ENCODE measurements at regions not wholly inside any gene's neighbourhood (a gene's known extent, or its start where the extent isn't known, plus 50 kb on each side); places are given as distances from the start of the nearest gene placed in this dataset.
"Not testable (repeated sequence)": the region's sequence is repeated elsewhere in the genome, so short reads cannot be mapped to it uniquely, and the experiment has no call there.

DNA sequence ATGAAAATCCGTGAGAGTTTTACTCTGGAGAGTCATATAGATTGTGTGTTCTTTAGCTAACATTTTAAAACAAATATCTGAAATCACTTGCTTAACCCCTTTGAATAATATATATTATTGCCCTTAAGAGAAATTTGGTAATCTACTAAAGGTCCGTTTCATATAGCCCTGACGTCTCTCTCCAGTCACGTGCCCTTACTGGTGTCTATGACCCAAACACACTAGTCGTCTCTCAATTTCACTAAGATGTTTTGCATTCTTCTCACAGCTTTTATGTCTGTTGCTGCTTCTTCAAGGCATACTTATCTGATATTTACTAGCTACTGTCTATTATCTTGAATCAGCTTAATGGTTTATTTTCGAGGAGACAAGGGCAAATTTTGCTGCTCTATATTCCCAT is 409.9 kb downstream of the KCNJ18 start:
- no peaks in the 10 kb centered on the region for H3F3A ChIP-seq (ENCODE audit: low read depth)
- H3K79me2 ChIP-seq (ENCODE audit: low read depth): no peaks in the 10 kb centered on the region
- TF ChIP-seq EZH2phosphoT487 (IDR thresholded peaks at IDR 0.05): no peak
- TF ChIP-seq, protein P1, sequence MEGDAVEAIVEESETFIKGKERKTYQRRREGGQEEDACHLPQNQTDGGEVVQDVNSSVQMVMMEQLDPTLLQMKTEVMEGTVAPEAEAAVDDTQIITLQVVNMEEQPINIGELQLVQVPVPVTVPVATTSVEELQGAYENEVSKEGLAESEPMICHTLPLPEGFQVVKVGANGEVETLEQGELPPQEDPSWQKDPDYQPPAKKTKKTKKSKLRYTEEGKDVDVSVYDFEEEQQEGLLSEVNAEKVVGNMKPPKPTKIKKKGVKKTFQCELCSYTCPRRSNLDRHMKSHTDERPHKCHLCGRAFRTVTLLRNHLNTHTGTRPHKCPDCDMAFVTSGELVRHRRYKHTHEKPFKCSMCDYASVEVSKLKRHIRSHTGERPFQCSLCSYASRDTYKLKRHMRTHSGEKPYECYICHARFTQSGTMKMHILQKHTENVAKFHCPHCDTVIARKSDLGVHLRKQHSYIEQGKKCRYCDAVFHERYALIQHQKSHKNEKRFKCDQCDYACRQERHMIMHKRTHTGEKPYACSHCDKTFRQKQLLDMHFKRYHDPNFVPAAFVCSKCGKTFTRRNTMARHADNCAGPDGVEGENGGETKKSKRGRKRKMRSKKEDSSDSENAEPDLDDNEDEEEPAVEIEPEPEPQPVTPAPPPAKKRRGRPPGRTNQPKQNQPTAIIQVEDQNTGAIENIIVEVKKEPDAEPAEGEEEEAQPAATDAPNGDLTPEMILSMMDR (IDR thresholded peaks at IDR 0.05): no peak
- TF ChIP-seq EZH2 (IDR thresholded peaks at IDR 0.05): no peak
- H3K27ac Mint-ChIP-seq: no peak overlapping the region
- no peak overlapping the region for H3K27ac ChIP-seq
- no peaks in the 10 kb centered on the region for H3K27me3 ChIP-seq
- no peak for DNase-seq (ENCODE audit: low spot score)
- no peak overlapping the region for H3K4me2 ChIP-seq
- H3K9ac ChIP-seq: no peak overlapping the region
- H3K36me3 Mint-ChIP-seq: no peaks in the 10 kb centered on the region
- H3K4me3 Mint-ChIP-seq: no peak overlapping the region
- no peak overlapping the region for H3K4me3 ChIP-seq
- no peaks in the 10 kb centered on the region for H3K27me3 Mint-ChIP-seq (ENCODE audit: insufficient read depth, low read depth)
- H3K36me3 ChIP-seq: no peaks in the 10 kb centered on the region
- H3K9me3 ChIP-seq (ENCODE audit: low read depth): peaks cover 10% of the 10 kb centered on the region
- no peaks in the 10 kb centered on the region for H3K4me1 ChIP-seq
- peaks cover 4% of the 10 kb centered on the region for H3K9me3 Mint-ChIP-seq
- H4K20me1 ChIP-seq (ENCODE audit: low read depth): no peaks in the 10 kb centered on the region
- H2AFZ ChIP-seq (replicated peaks): no peak overlapping the region
- no peaks in the 10 kb centered on the region for H3K4me1 Mint-ChIP-seq

- not testable (repeated sequence) for H3K4me3 ChIP-seq; H3K4me3 Mint-ChIP-seq; H3K9ac ChIP-seq; H4K20me1 ChIP-seq (ENCODE audit: low read depth); H3K4me1 Mint-ChIP-seq; H2AFZ ChIP-seq (replicated peaks); H3F3A ChIP-seq (ENCODE audit: low read depth); H3K27me3 Mint-ChIP-seq (ENCODE audit: insufficient read depth, low read depth); H3K9me3 Mint-ChIP-seq; H3K27me3 ChIP-seq; H3K27ac Mint-ChIP-seq; DNase-seq (ENCODE audit: low spot score); H3K4me2 ChIP-seq; H3K36me3 ChIP-seq; H3K4me1 ChIP-seq; H3K9me3 ChIP-seq (ENCODE audit: low read depth); H3K79me2 ChIP-seq (ENCODE audit: low read depth); H3K27ac ChIP-seq; H3K36me3 Mint-ChIP-seq
Measured at GRCh38 chr17:22116720-22117119, 424.4 kb downstream of the KCNJ18 start.

- H3K36me3 Mint-ChIP-seq; H3K4me1 ChIP-seq; H3K36me3 ChIP-seq; H3K4me2 ChIP-seq; H3K9me3 Mint-ChIP-seq; H4K20me1 ChIP-seq (ENCODE audit: low read depth); H3F3A ChIP-seq (ENCODE audit: low read depth); DNase-seq (ENCODE audit: low spot score); H3K79me2 ChIP-seq (ENCODE audit: low read depth); H3K4me3 Mint-ChIP-seq; H2AFZ ChIP-seq (replicated peaks); H3K27ac Mint-ChIP-seq; H3K4me3 ChIP-seq; H3K27ac ChIP-seq; H3K9ac ChIP-seq; H3K4me1 Mint-ChIP-seq; H3K27me3 Mint-ChIP-seq (ENCODE audit: insufficient read depth, low read depth); H3K9me3 ChIP-seq (ENCODE audit: low read depth); H3K27me3 ChIP-seq: not testable (repeated sequence)
Measured at GRCh38 chr17:22117401-22117800, 425.1 kb downstream of the KCNJ18 start.

DNA sequence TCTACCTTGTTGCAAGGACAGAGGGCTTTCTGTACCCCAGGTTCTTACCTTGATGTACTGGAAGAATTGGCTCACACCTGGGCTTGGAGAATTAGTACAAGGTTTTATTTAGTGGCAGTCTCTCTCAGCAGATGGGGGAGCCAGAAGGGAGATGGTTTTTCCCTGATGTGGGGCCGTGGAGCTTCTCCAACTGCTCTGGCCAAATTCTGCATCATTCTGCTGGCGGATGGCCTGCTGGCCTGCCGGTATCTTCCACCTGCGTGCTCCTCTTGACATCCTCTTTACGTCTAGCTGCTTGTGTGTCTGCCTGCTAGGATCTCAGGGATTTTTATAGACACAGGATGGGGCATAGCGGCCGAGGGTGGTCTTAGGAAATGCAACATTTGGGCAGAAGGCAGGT is 426.7 kb downstream of the KCNJ18 start:
- H3K27me3 Mint-ChIP-seq (ENCODE audit: insufficient read depth, low read depth); H3K4me3 Mint-ChIP-seq; H2AFZ ChIP-seq (replicated peaks); H3K79me2 ChIP-seq (ENCODE audit: low read depth); H3K36me3 Mint-ChIP-seq; H3K4me1 Mint-ChIP-seq; H4K20me1 ChIP-seq (ENCODE audit: low read depth); H3K4me1 ChIP-seq; H3K27ac ChIP-seq; DNase-seq (ENCODE audit: low spot score); H3K4me2 ChIP-seq; H3F3A ChIP-seq (ENCODE audit: low read depth); H3K9ac ChIP-seq; H3K27me3 ChIP-seq; H3K27ac Mint-ChIP-seq; H3K9me3 ChIP-seq (ENCODE audit: low read depth); H3K4me3 ChIP-seq; H3K9me3 Mint-ChIP-seq; H3K36me3 ChIP-seq: not testable (repeated sequence)

DNA sequence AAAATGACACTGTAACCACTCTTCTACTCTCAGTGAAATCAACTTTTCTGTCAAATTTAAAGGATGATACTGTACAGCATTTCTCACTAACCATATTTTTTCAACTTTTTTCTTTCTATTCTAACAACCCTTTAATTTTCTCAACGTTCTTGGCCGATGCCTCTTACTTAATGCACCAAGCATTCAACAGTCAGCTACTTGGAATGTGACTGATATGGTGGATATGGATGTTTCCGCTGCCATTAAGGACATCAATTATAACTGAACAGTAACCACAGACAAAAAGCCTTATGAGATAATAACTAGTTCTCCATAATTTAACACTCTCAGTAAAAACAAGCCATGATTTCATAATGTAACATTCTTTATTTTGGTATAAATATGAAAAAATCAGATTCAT is 427.4 kb downstream of the KCNJ18 start:
- H2AFZ ChIP-seq (replicated peaks); H3K4me1 ChIP-seq; H3K9me3 ChIP-seq (ENCODE audit: low read depth); H3K27ac ChIP-seq; H3K4me2 ChIP-seq; H3F3A ChIP-seq (ENCODE audit: low read depth); H3K36me3 Mint-ChIP-seq; H3K4me3 ChIP-seq; DNase-seq (ENCODE audit: low spot score); H4K20me1 ChIP-seq (ENCODE audit: low read depth); H3K9me3 Mint-ChIP-seq; H3K27me3 Mint-ChIP-seq (ENCODE audit: insufficient read depth, low read depth); H3K4me1 Mint-ChIP-seq; H3K27me3 ChIP-seq; H3K27ac Mint-ChIP-seq; H3K36me3 ChIP-seq; H3K79me2 ChIP-seq (ENCODE audit: low read depth); H3K4me3 Mint-ChIP-seq; H3K9ac ChIP-seq: not testable (repeated sequence)

All from neural progenitor cell (in vitro differentiated cells).